Testis (tissue), 2 donors: ENCODE measurements at regions not wholly inside any gene's neighbourhood (a gene's known extent, or its start where the extent isn't known, plus 50 kb on each side); places are given as distances from the start of the nearest gene placed in this dataset.

Experiments used
- DNase-seq: peaks from one replicate; pipeline ENCODE4 v3.0.0-alpha.2; 2019
- H3K27ac ChIP-seq, 2 donors: fragments of 200-600 bp; sonication (generic); one replicate each; pipeline ENCODE4 v1.5.1; 2019
- H3K27me3 ChIP-seq: fragments of 200-600 bp; sonication (generic); one replicate; pipeline ENCODE4 v1.5.1; 2019
- H3K36me3 ChIP-seq: fragments of 200-600 bp; sonication (generic); one replicate; pipeline ENCODE4 v1.5.1; 2017; ENCODE audit warnings: low read depth; ENCODE audit errors: missing control alignments
- H3K4me1 ChIP-seq: fragments of 200-600 bp; sonication (generic); one replicate; pipeline ENCODE4 v1.5.1; 2019
- H3K4me3 ChIP-seq, 2 donors: fragments of 200-600 bp; sonication (generic); one replicate each; pipeline ENCODE4 v1.5.1; 2017 to 2019
- H3K9me3 ChIP-seq: fragments of 200-600 bp; sonication (generic); one replicate; pipeline ENCODE4 v1.5.1; 2017
- POLR2A ChIP-seq: fragments of 450-650 bp; IDR thresholded peaks from one replicate; pipeline ENCODE4 v1.6.1; 2017; ENCODE audit warnings: antibody characterized with exemption, mild to moderate bottlenecking, moderate library complexity
- WGBS, 2 donors: methylation state at CpG; one replicate each; pipeline ENCODE4 v1.1.5; 2018; 5-methylcytosine and 5-hydroxymethylcytosine counted together
- intact Hi-C: fragments of 100-400 bp; cut with DNase I; formaldehyde crosslinking; loops from one replicate; pipeline ENCODE4 v1.15.1; 2023; ENCODE audit warnings: low total_unique reads
- TF ChIP-seq, protein P1 (sequence below), 3 experiments: fragments of 450-650 bp in 2 of 3; fragments of 200-600 bp in 1 of 3; sonication (generic) in 1 of 3; IDR thresholded peaks; one replicate each; pipeline ENCODE4 v1.5.1; 2016 to 2019; ENCODE audit warnings: antibody characterized with exemption in 3 of 3, mild to moderate bottlenecking in 2 of 3, moderate library complexity in 1 of 3

DNA sequence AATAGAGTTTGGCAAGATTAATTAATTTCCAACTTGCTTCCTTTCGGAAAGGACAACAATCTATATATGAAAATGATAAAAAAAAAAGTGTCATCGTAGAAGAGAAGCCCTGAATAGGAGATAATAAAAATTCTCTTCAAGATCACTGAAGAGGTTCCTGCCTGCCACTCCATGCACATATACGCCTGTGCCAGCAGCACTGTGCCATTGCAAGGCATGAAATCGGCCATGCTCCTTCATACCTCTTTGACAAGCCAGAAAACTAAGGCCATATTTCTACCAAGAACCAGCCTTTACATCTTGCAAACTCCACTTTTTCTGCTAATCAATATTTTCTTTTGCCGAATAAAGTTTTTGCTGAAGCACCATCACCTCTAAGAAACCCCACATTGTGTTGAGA, 365.5 kb downstream of the CXXC4 start:
- Histone ChIP-seq H3K9me3 (no peaks in the 10 kb centered on the region), H3K4me1 (no peaks in the 10 kb centered on the region), H3K4me3 (no peak overlapping the region), H3K27ac (no peak overlapping the region), H3K27me3 (no peaks in the 10 kb centered on the region), H3K36me3 (no peaks in the 10 kb centered on the region)
- WGBS, 2 donors: 78 to 82% methylated on average over 5 of the region's 5 CpGs
- intact Hi-C loops: no loop called here
- DNase-seq: no peak
- no peak for TF ChIP-seq POLR2A
- TF ChIP-seq, protein P1, sequence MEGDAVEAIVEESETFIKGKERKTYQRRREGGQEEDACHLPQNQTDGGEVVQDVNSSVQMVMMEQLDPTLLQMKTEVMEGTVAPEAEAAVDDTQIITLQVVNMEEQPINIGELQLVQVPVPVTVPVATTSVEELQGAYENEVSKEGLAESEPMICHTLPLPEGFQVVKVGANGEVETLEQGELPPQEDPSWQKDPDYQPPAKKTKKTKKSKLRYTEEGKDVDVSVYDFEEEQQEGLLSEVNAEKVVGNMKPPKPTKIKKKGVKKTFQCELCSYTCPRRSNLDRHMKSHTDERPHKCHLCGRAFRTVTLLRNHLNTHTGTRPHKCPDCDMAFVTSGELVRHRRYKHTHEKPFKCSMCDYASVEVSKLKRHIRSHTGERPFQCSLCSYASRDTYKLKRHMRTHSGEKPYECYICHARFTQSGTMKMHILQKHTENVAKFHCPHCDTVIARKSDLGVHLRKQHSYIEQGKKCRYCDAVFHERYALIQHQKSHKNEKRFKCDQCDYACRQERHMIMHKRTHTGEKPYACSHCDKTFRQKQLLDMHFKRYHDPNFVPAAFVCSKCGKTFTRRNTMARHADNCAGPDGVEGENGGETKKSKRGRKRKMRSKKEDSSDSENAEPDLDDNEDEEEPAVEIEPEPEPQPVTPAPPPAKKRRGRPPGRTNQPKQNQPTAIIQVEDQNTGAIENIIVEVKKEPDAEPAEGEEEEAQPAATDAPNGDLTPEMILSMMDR (IDR thresholded peaks at IDR 0.05): no peak

DNA sequence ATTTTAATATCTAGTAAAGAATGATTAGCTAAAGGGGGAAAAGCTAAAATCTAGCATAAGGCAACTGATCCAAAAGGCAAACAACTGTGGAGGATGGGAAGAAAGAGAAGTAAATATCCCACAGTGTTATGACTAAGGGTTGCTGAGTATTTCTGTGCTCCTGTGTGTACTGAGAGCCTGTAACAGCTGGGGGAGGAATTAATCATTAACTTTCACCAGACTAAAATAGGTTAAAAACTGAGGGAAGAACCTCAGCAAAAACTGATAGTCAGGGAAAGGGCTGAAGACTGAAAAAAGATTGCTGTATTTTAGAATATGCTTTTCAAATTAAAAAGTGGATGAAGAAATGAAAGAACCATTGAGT, 365.9 kb downstream of the CXXC4 start:
- H3K4me1 ChIP-seq: no peaks in the 10 kb centered on the region
- H3K36me3 ChIP-seq: no peaks in the 10 kb centered on the region
- no peak for DNase-seq
- no peak overlapping the region for H3K4me3 ChIP-seq
- H3K27ac ChIP-seq: no peak overlapping the region
- H3K27me3 ChIP-seq: no peaks in the 10 kb centered on the region
- TF ChIP-seq POLR2A: no peak
- TF ChIP-seq, protein P1 (IDR thresholded peaks at IDR 0.05): no peak
- H3K9me3 ChIP-seq: no peaks in the 10 kb centered on the region
- intact Hi-C loops: no loop called here

DNA sequence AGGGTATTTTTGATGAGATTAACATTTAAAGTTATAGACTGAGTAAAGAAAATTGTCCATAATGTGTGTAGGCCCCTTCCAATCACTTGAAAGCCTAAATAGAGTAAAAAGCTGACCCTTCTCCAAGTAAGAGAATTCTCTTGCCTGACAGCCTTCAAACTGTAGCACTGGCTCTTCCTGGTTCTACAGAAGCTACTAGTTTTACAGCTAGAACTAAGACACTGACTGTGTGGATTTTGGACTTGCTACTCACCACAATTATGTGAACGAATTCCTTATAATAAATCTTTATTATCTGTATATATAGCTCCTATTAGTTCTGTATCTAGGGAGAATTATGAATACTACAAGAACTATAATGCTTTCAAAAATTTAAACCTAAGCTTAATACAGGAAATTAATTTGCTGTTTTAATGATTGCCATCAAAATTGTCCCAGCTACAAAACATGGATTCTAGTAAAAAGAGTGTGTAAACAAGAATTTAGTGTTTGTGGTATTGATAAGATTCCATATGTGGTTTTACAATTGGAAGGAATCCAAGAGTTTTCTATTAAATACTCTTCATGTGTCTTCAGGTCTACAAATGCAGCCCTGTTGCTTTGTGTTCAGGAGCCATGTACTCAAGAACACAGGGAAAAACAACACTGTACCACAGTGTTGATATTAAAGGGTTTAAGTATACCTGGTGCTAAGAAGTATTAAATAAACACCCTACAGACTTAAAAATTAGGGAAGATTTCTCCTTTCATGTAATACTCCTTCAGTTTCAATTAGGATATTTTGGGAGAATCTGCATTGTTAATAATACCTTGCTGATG, 366.5 kb downstream of the CXXC4 start:
- Histone ChIP-seq H3K36me3 (no peaks in the 10 kb centered on the region), H3K4me3 (no peak overlapping the region), H3K27ac (no peak overlapping the region), H3K4me1 (no peaks in the 10 kb centered on the region), H3K27me3 (no peaks in the 10 kb centered on the region), H3K9me3 (no peaks in the 10 kb centered on the region)
- no peak for DNase-seq
- intact Hi-C loops: no loop called here
- no peak for TF ChIP-seq POLR2A
- TF ChIP-seq, protein P1 (IDR thresholded peaks at IDR 0.05): no peak
- 46 to 48% methylated on average over 1 of the region's 1 CpG for WGBS, 2 donors

DNA sequence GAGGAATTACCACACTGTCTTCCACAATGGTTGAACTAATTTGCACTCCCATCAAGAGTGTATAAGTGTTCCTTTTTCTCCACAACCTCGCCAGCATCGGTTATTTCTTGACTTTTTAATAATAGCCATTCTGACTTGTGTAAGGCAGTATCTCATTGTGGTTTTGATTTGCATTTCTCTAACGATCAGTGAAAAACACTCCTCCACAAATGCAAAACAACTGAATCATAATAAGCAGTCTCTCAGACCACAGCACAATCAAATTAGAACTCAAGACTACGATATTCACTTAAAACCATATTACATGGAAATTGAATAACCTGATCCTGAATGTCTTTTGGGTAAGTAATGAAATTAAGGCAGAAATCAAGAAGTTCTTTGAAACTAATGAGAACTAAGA, 371.7 kb downstream of the CXXC4 start:
- no peaks in the 10 kb centered on the region for H3K4me1 ChIP-seq
- no peaks in the 10 kb centered on the region for H3K36me3 ChIP-seq
- WGBS, 2 donors: 73 to 83% methylated on average over 4 of the region's 4 CpGs
- H3K4me3 ChIP-seq: no peak overlapping the region
- intact Hi-C loops: no loop called here
- no peaks in the 10 kb centered on the region for H3K27me3 ChIP-seq
- DNase-seq: no peak
- no peak overlapping the region for H3K27ac ChIP-seq
- H3K9me3 ChIP-seq: no peaks in the 10 kb centered on the region
- TF ChIP-seq POLR2A: no peak
- TF ChIP-seq, protein P1 (IDR thresholded peaks at IDR 0.05): no peak

DNA sequence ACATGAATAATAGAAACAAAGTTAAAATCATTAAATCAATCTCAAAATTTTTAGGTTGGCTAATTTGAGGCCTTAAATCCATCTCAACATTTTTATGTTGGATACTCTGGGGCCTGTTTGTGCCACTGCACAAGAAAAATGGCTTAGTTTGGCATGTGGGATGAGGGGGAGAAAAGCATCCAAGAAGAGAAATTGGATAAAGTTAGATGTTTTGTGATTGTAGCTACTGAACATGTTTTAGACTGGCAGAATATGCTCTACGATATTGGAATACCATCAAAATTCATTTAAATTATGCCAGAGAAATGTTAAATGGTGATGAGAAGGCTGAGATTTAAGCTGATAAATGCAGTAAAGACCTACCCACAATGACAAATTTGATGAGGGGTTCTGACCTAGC, 376.9 kb downstream of the CXXC4 start:
- H3K36me3 ChIP-seq: no peaks in the 10 kb centered on the region
- no peaks in the 10 kb centered on the region for H3K27me3 ChIP-seq
- no peaks in the 10 kb centered on the region for H3K4me1 ChIP-seq
- H3K4me3 ChIP-seq: no peak overlapping the region
- WGBS, 2 donors: 45 to 46% methylated on average over 1 of the region's 1 CpG
- intact Hi-C loops: no loop called here
- H3K27ac ChIP-seq: no peak overlapping the region
- H3K9me3 ChIP-seq: no peaks in the 10 kb centered on the region
- TF ChIP-seq, protein P1 (IDR thresholded peaks at IDR 0.05): no peak
- no peak for TF ChIP-seq POLR2A
- no peak for DNase-seq
